BE2C (cell line): ENCODE measurements at regions not wholly inside any gene's neighbourhood (a gene's known extent, or its start where the extent isn't known, plus 50 kb on each side); places are given as distances from the start of the nearest gene placed in this dataset.

Experiments used
- DNase-seq: peaks from one replicate; pipeline ENCODE4 v3.0.0-alpha.2; 2020
- H3K27me3 ChIP-seq: fragments of 250-450 bp; sonication (Bioruptor Pico); 2 replicates; pipeline ENCODE4 v1.5.1; 2020; ENCODE audit warnings: mild to moderate bottlenecking
- H3K36me3 ChIP-seq: fragments of 250-450 bp; sonication (Bioruptor Pico); 2 replicates; pipeline ENCODE4 v1.5.1; 2020; ENCODE audit warnings: mild to moderate bottlenecking
- H3K4me1 ChIP-seq: fragments of 250-450 bp; sonication (Bioruptor Pico); 2 replicates; pipeline ENCODE4 v1.5.1; 2020
- H3K4me3 ChIP-seq: 2 replicates; pipeline ENCODE4 v1.5.1; 2011; ENCODE audit warnings: low read depth, low read length
- H3K9me3 ChIP-seq: fragments of 250-450 bp; sonication (Bioruptor Pico); 2 replicates; pipeline ENCODE4 v1.5.1; 2020
- TF ChIP-seq, protein P1 (sequence below): IDR thresholded peaks from 2 replicates; pipeline ENCODE4 v1.5.1; 2012; ENCODE audit warnings: mild to moderate bottlenecking, low read depth, low read length

GRCh38 chr6:169838346-169839028 is 87.1 kb downstream of the ERMARD start:
- Histone ChIP-seq H3K36me3 (no peaks in the 10 kb centered on the region), H3K4me1 (peaks cover 3% of the 10 kb centered on the region; the same call in 1 of the 2 replicates), H3K9me3 (no peaks in the 10 kb centered on the region), H3K27me3 (peaks cover 47% of the 10 kb centered on the region), H3K4me3 (peak overlapping the region; percentile 54)
- TF ChIP-seq, protein P1, sequence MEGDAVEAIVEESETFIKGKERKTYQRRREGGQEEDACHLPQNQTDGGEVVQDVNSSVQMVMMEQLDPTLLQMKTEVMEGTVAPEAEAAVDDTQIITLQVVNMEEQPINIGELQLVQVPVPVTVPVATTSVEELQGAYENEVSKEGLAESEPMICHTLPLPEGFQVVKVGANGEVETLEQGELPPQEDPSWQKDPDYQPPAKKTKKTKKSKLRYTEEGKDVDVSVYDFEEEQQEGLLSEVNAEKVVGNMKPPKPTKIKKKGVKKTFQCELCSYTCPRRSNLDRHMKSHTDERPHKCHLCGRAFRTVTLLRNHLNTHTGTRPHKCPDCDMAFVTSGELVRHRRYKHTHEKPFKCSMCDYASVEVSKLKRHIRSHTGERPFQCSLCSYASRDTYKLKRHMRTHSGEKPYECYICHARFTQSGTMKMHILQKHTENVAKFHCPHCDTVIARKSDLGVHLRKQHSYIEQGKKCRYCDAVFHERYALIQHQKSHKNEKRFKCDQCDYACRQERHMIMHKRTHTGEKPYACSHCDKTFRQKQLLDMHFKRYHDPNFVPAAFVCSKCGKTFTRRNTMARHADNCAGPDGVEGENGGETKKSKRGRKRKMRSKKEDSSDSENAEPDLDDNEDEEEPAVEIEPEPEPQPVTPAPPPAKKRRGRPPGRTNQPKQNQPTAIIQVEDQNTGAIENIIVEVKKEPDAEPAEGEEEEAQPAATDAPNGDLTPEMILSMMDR, result peak; percentile 28; the same call in 1 of the 2 replicates
- DNase-seq, result peak; percentile 29

- DNase-seq, result no peak
- TF ChIP-seq, protein P1, result no peak
- no peaks in the 10 kb centered on the region for H3K9me3 ChIP-seq
Measured at GRCh38 chr6:169837529-169838250, 86.3 kb downstream of the ERMARD start.

GRCh38 chr6:169833258-169833794 is 81.9 kb downstream of the ERMARD start:
- no peak for DNase-seq
- peaks cover 28% of the 10 kb centered on the region for H3K27me3 ChIP-seq

More at GRCh38 chr6:169837529-169838250, 86.3 kb downstream of the ERMARD start:
- peaks cover 3% of the 10 kb centered on the region; the same call in 1 of the 2 replicates for H3K4me1 ChIP-seq
- H3K36me3 ChIP-seq, result no peaks in the 10 kb centered on the region
- H3K27me3 ChIP-seq, result peaks cover 41% of the 10 kb centered on the region
- no peak overlapping the region for H3K4me3 ChIP-seq

GRCh38 chr6:169832247-169832948 is 81.0 kb downstream of the ERMARD start:
- TF ChIP-seq, protein P1, result no peak
- Histone ChIP-seq H3K4me3 (no peak overlapping the region), H3K4me1 (no peaks in the 10 kb centered on the region; the same call in 1 of the 2 replicates), H3K9me3 (no peaks in the 10 kb centered on the region), H3K27me3 (peaks cover 19% of the 10 kb centered on the region), H3K36me3 (no peaks in the 10 kb centered on the region)
- DNase-seq, result no peak

More at GRCh38 chr6:169833258-169833794, 81.9 kb downstream of the ERMARD start:
- Histone ChIP-seq H3K36me3 (no peaks in the 10 kb centered on the region), H3K4me3 (no peak overlapping the region), H3K4me1 (no peaks in the 10 kb centered on the region; the same call in 1 of the 2 replicates), H3K9me3 (no peaks in the 10 kb centered on the region)
- TF ChIP-seq, protein P1, result no peak

DNA sequence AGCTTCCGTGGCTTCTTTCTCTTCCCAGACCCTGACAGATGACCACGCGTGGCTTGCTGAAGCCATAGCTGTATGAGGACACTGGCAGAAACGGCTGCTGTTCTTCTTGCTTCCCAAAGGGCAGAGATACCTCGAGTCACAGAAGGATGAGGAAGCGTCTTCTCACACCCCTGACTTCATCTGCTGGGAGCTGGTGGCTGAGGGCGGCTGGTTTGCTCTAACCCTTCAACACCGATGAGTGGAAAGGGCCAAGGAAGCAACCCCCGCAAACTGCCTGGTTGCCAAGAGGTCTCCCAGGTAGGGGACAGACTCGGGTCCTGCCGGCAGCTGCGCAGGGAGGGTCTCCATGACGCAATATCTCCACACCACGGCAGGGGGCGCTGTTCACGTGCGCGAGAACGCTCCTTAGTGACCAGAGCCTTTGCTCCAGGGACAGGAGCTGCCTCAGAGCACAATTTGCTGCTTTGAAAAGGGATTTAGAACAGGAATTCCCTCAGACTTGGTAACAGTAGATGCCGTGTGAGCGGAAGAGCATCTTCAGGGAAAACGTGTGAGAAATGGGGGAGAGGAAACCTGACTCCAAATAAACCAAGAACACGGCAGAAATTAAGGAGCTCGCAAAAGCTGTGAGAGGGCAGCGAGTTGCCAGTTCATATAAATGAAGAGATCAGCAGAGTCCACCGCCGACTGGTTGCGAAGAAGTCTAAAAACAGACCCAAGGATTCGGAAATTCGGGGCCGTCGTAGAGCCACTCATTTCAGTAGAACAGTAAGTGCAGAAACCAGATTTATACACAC is 80.2 kb downstream of the ERMARD start:
- peaks cover 11% of the 10 kb centered on the region for H3K27me3 ChIP-seq
- TF ChIP-seq, protein P1, result peak; percentile 94
- H3K9me3 ChIP-seq, result no peaks in the 10 kb centered on the region
- H3K4me1 ChIP-seq, result no peaks in the 10 kb centered on the region; the same call in 1 of the 2 replicates
- no peak overlapping the region for H3K4me3 ChIP-seq
- DNase-seq, result peak; percentile 77
- no peaks in the 10 kb centered on the region for H3K36me3 ChIP-seq
